ENCODE measurements at regions not wholly inside any gene's neighbourhood (a gene's known extent, or its start where the extent isn't known, plus 50 kb on each side); places are given as distances from the start of the nearest gene placed in this dataset.

DNA sequence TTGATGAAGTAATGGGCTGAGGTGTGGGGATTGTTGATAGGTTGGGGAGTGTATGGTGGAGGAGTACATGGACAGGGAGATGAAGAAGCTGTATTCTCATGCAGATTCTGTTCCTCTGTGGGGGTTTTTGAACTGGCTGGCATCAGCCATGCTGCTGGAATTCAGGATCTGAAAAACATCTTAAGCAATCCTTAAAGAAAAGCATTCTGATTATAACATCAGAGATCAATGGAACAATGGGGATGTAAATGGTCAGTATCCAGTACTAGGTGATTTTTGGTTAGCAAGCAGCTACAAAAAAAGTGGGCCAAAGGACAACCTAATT, 247.5 kb upstream of the GALNT17 start:
- TF ChIP-seq POLR2A (IDR thresholded peaks at IDR 0.05; ENCODE audit: low read depth, low read length) (no peak), EZH2 (IDR thresholded peaks at IDR 0.05; ENCODE audit: borderline replicate concordance, low read depth, low read length, severe bottlenecking) (no peak), POLR2AphosphoS5 (IDR thresholded peaks at IDR 0.05; ENCODE audit: insufficient read depth, low read depth, low read length) (no peak)
- TF ChIP-seq, protein P1, sequence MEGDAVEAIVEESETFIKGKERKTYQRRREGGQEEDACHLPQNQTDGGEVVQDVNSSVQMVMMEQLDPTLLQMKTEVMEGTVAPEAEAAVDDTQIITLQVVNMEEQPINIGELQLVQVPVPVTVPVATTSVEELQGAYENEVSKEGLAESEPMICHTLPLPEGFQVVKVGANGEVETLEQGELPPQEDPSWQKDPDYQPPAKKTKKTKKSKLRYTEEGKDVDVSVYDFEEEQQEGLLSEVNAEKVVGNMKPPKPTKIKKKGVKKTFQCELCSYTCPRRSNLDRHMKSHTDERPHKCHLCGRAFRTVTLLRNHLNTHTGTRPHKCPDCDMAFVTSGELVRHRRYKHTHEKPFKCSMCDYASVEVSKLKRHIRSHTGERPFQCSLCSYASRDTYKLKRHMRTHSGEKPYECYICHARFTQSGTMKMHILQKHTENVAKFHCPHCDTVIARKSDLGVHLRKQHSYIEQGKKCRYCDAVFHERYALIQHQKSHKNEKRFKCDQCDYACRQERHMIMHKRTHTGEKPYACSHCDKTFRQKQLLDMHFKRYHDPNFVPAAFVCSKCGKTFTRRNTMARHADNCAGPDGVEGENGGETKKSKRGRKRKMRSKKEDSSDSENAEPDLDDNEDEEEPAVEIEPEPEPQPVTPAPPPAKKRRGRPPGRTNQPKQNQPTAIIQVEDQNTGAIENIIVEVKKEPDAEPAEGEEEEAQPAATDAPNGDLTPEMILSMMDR (IDR thresholded peaks at IDR 0.05; ENCODE audit: extremely low read depth in 1 of 2, insufficient read depth in 1 of 2, low read depth in 1 of 2, low read length in 2 of 2): no peak
